AG10803 (cell line): ENCODE measurements at regions not wholly inside any gene's neighbourhood (a gene's known extent, or its start where the extent isn't known, plus 50 kb on each side); places are given as distances from the start of the nearest gene placed in this dataset.
A peak's percentile ranks its signal among the peaks of the same experiment; 100 is the strongest.

Source experiments
- DNase-seq: peaks from one replicate; pipeline ENCODE4 v3.0.0; 2010; ENCODE audit warnings: low read depth
- H3K4me3 ChIP-seq: 2 replicates; pipeline ENCODE4 v1.5.1; 2011; ENCODE audit warnings: mild to moderate bottlenecking, low read length, control low read depth
- CTCF ChIP-seq: conservative IDR thresholded peaks from 2 replicates; pipeline ENCODE4 v1.5.1; 2011; ENCODE audit warnings: mild to moderate bottlenecking, low read length, control low read depth, inconsistent platforms

- no peak for DNase-seq
- H3K4me3 ChIP-seq = no peak overlapping the region
- no peak for TF ChIP-seq CTCF
These were observed 313.1 kb upstream of the SYT4 start for GRCh38 chr18:43590182-43590903.

GRCh38 chr18:43592269-43592668 lies 315.0 kb upstream of the SYT4 start:
- no peak for DNase-seq
- no peak for TF ChIP-seq CTCF
- no peak overlapping the region for H3K4me3 ChIP-seq

GRCh38 chr18:43596105-43596712 lies 318.9 kb upstream of the SYT4 start:
- peak; percentile 63 for TF ChIP-seq CTCF
- peak; percentile 30 for DNase-seq
- H3K4me3 ChIP-seq = no peak overlapping the region

- no peak for DNase-seq
- no peak for TF ChIP-seq CTCF
- H3K4me3 ChIP-seq = no peak overlapping the region
These were observed 324.1 kb upstream of the SYT4 start for GRCh38 chr18:43601432-43601831.

GRCh38 chr18:43605224-43605623 lies 327.9 kb upstream of the SYT4 start:
- no peak overlapping the region for H3K4me3 ChIP-seq
- TF ChIP-seq CTCF = no peak
- no peak for DNase-seq

GRCh38 chr18:43606795-43607194 lies 329.5 kb upstream of the SYT4 start:
- TF ChIP-seq CTCF = no peak
- no peak for DNase-seq
- H3K4me3 ChIP-seq = no peak overlapping the region

GRCh38 chr18:43620936-43621335 lies 343.6 kb upstream of the SYT4 start:
- DNase-seq = peak; percentile 20
- no peak overlapping the region for H3K4me3 ChIP-seq
- peak; percentile 65 for TF ChIP-seq CTCF
